ENCODE measurements at regions not wholly inside any gene's neighbourhood (a gene's known extent, or its start where the extent isn't known, plus 50 kb on each side); places are given as distances from the start of the nearest gene placed in this dataset.
"Not testable (repeated sequence)": the region's sequence is repeated elsewhere in the genome, so short reads cannot be mapped to it uniquely, and the experiment has no call there.

DNA sequence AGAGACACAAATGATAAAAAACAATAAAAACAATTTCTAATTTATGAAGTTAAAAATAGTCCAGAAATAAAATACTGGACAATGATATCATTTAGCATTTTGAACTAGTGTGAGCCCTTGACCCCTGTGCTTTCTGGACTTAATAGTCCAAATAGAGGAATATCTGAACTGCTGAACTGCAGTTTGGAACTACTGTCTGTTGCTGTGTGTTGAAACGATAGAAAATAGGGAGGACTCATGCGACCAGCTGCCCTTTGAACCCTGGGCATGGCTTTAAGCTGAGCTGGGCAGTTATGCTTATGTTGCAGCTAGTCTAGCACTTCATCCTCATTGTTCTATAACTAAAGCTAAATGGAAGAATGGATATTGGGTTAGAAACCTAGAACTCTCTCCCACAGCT is 99.5 kb downstream of the FMR1NB start:
- no peak for DNase-seq

DNA sequence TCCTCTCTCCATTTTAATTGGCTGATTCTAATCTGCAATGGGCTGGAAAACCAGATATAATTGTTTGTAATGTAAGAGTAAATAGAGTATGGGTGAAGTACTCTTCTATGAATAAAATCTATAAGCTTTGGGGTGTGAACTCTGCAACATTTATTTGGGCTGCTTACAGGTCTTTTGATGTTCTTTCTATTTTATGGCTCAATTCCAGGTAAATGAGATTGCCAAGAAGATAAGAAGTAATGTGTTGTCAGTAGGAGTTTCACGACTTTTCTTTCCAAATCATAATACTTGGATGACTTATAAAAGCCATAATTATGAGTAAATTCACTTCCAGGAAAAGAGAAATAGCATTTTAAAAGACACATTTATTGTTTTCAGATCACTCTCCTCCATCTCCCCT is 103.5 kb downstream of the FMR1NB start:
- no peak for DNase-seq

DNA sequence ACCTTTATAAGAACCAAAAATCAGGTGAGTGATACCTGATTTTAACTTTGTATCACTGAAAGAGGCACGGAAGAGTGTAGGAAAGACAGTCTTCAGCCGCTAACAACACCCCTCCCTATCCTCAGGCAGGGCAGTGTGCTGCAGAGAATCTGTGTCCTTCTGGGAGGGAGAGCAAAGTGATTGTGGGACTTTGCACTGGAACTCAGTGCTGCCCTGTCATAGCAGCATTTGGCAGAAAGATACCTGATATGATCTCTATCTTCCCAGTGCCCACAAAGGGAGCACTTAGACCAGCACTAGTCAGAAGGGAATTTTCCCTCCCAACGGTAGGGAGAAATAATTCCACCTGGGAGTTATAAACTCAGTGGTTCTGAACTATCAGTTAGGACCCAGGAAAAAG is 139.0 kb downstream of the FMR1NB start:
- DNase-seq: no peak

DNA sequence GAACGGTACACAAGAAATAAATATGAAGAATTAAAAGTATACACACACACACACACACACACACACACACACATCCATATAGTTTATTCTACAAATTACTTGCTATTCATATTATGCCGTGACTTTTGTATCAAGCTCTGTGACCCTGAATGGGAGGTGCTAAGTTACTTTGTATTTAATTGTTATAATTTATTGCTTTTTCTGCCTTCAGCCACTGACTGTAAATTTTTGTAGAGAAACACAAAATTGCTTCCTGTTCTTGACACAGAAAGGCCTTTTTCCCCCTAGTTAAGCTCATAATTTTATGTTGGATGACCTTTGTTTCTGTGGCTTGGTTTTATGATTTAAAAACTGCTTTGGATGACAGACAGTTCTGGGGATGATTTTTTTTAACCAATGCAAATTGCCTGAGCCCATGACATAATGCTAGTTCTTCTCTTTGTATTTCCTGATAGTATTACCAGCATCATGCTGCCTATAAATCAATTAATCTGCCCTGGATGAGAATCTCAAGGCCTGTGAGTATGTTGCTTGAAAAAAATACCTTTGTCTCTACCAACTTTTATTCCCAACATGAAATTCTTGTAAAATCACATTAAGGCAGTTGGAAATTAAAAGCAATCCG is 140.0 kb downstream of the FMR1NB start:
- DNase-seq: no peak

DNA sequence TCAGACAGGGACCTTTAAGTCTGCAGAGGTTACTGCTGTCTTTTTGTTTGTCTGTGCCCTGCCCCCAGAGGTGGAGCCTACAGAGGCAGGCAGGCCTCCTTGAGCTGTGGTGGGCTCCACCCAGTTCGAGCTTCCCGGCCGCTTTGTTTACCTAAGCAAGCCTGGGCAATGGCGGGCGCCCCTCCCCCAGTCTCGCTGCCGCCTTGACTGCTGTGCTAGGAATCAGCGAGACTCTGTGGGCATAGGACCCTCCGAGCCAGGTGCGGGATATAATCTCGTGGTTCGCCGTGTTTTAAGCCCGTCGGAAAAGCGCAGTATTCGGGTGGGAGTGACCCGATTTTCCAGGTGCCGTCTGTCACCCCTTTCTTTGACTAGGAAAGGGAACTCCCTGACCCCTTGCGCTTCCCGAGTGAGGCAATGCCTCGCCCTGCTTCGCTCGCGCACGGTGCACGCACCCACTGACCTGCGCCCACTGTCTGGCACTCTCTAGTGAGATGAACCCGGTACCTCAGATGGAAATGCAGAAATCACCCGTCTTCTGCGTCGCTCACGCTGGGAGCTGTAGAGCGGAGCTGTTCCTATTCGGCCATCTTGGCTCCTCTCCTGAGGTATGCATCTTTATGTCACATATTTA is 147.9 kb downstream of the FMR1NB start:
- DNase-seq: not testable (repeated sequence)

DNA sequence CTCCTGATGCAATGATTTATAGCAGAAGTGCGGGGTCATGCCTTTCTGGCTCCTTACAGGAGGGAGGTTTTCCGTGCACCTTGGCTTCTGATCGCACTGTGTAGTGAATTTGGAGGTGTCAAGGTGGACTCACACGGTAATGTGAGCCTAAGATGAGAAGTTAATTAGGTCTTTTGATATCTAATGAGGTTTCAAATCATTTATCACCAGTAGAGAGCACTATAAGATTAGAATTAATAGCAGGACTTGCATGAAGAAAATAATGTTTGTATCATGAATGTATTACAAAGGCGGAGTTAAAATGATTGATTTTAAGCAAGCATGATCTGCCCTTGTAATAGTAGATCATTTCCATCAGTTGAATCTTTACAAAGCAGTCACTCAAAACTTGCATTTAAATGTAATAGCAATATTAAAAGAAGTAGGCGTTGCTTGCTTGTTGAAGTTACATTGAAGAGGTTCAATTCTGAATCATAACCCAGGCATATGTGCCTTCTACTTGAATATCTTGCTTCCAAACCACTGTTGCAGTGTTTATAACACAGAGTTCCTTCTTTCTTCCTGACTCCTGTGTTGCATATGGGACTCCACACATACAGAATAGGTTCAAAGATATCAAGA is 152.1 kb downstream of the FMR1NB start:
- DNase-seq: no peak

DNA sequence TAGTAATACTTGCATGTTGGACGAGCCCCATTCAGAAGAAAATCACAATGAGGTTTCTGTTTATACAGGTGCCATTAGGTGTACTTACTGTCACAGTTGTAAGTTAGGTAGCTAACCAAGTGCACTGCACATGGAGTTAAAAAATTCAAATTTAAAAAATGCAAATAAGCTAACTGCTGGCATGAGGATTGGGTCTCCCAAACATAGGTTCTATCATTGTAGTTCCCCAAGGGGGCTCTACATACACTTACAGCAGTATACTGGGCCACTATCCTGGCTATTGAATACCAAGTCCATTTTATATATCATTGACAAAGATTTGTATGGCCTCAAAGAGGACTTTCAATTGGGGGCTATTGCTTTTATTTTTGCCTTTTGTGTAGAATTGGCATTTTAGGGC is 153.4 kb downstream of the FMR1NB start:
- no peak for DNase-seq

DNA sequence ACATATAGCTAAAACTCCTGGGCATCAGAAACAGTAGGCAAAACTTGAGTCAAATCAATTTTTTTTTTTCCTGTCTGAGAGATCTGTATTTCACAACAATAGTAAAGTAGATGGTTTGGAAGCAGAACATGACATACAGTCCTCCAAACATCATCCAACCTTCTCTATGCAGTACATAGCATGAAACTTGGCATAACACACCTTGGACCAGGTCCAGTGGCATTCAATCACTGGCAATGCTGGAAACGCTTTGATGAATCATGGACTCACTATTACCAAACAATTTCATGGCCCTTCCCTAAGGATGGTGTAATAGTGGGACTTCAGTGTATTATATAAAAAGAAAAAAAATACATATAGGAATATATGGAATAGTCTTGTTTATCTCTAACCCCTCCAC is 154.6 kb downstream of the FMR1NB start:
- no peak for DNase-seq

DNA sequence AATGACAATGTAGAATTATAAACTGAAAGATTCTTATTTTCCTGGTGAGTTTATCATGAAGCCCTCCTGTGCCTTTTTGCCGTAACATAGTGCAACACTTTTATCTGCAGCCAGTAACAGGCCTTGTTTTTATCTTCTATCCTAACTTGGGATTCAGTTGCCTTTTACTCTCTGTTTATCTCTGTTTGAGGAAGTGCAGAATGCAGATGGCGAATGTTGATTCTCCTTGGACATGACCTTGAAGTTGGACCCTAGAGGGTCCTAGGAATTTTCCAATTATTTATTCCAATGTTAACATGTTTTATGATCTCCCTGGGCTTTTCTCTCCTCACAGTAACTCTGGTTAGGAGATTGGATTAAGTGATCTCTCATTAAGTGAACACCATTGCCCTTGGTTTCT is 165.0 kb downstream of the FMR1NB start:
- DNase-seq: no peak

DNA sequence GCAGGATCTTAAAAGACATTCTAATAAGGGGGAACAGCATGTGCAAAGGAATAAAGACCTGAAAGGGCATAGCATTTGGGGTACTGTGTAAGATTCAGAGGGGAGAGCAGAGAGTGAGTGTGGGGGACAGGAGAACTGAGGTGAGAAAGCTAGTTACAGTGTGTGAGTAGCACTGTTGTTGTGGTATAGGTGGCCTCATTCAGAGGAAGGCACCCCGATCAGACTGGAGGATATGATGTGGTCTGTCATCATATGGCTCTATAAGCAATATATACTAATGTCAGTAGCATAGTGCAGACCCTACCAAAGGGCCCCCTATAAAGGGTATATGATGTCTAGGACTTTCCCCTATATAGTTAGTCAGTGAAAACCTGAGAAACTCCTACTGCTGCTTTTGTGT is 175.8 kb downstream of the FMR1NB start:
- DNase-seq: no peak

DNA sequence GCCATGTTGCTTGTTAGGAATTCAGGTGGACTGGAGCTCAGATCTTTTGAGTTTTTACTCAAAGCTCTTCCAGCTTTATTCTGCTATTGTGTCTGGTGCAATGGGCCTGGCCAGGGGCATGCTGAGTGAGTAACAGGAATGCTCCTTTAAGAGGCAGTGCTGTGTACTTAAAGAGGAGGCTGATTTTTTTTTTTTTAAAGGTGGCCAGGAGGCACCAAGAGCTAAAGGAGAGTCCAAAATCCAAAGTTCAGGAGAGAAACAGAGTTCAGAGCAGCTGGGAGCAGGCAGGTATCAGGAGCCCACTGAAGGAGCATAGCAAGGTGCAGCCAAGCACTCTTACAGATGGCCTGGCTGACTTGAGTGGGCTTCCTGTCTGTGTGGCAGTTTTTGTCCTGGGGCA is 178.7 kb downstream of the FMR1NB start:
- DNase-seq: no peak

DNA sequence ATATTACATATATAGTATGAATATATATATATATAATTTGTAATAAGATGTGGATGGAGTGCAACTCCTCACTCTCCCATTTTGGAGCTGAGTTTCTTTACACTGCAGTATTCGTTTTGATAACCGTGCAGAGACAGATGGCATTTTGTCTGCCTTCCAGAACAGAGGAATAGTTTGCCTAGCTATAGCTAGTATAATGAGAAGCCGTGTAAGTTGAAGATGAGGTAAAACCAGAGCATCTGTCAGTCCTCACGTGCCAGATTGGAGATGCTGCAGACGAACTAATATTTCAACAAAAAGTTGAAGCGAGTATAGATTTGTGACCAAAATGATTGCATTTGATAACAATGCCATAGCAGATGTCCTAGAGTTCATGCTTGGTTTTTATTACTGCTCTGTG is 180.6 kb downstream of the FMR1NB start:
- DNase-seq: no peak

DNA sequence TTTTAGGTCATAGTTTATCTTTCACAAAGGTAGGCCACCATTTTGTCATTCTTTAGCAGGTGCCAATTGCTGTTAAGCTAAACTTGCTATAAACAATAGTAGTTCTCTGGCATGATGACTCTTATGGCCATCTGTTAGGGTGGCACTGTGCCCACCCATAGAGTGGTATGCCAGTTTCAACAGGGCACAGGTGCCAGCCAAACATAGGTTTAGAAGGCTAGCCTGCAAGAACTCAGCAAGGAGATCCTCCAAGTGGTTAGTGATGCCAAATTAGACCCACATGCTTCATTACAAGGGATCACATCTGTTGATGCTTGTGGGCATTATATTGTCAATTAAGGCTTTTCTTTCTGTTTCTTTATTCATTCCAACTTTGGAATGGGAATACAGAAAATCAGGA is 204.5 kb downstream of the FMR1NB start:
- no peak for DNase-seq

DNA sequence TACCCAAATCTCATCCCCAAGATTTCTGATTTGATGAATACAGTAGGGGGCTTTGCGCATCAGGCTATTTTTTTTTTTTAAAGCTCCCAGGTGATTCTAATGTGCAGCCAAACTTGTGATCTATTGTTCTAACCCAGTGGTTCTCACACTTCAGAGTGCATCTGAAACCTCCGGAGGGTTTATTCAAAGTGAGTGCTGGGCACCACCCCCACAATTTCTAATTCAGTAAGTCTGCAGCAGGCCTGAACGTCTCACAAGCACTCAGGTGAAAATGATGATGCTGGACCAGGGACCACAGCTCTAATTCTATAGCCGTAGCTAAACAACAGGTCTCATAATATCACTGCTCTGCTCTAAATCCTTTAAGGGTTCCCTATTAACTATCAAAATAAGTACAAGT is 211.4 kb downstream of the FMR1NB start:
- no peak for DNase-seq

DNA sequence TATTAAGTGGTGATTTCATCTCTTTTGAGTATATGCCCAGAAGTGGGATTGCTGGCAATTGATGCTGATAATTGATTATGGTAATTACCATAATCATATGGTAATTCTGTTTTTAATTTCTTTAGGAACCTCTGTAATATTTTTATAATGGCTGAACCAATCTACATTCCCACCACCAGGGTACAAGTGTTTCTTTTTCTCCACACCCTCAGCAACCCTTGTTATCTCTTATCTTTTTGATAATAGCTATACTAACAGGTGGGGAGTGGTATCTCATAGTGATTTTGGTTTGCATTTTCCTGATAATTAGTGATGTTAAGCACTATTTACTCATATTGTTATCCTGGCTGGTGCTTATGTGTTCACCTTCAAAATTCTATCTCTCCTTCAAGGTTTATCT is 212.6 kb downstream of the FMR1NB start:
- DNase-seq: no peak

DNA sequence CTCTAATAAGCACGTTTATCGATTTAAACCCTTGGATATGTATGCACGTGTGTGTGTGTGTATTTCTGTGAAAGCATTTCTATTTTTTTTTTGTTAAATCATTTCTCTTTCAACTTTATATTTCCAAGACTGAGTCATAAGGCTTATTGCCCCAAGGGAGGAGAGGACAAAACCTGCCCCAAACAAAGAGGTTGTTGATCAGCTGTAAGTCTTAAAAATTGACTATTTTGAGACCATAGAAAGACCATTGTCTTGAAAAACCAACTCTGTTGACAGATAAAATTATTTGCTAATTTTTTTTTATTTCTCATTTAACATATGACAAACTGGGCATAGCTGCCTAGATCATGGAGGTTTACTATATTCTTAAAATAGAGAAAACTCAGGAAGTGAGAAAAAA is 222.4 kb downstream of the FMR1NB start:
- DNase-seq: no peak

DNA sequence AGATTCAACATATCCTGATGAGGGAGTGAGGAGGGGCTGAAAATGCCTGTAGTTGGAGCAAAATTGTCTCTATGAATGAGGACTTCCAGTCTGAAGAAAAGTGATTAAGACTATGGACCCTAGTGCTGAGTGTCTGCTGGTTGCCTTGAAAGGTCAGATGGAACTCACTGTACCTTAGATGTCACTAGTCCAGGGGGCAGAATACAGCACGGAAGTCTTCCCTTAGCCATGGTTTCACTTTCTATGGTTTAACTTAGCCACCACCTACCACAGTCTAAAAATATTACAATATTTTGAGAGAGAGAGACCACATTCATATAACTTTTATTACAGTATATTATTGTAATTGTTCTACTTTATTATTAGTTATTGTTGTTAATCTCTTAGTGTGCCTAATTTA is 223.1 kb downstream of the FMR1NB start:
- DNase-seq: no peak

DNA sequence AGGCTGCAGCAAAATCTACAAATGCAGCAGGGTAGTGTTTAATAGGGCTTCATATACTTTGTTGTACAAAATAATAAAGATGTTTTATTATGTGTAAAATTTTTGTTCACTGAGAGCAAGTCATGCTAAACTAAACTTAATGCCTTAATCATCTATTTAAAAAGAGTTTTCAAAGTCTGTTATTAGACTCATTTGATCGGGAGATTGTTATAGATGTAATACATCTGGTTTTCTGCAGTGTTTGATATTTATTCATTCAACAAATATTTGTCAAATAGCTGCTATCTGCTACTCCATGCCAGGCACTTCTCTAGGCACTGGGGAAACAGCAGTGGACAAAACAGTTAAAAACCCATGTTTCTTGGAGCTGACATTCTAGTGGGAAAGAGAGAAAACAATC is 233.6 kb downstream of the FMR1NB start:
- DNase-seq: no peak

DNA sequence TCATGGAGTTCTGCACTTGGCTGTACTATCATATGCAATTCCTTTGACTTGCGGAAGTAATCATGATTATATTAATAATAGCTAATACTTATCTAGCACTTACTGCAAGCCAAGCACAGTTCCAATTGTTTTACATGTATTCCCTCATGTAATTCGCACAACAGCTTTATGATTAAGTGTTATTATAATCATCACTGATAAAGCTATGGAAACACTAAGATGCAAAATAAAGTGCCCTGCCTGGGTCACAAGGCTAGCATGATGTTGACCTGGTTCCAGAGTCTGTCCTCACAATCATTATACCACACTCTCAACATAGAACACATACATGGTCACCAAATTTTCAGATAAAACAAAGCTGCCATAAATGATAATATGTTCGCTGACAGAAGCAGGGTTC is 234.6 kb downstream of the FMR1NB start:
- no peak for DNase-seq

DNA sequence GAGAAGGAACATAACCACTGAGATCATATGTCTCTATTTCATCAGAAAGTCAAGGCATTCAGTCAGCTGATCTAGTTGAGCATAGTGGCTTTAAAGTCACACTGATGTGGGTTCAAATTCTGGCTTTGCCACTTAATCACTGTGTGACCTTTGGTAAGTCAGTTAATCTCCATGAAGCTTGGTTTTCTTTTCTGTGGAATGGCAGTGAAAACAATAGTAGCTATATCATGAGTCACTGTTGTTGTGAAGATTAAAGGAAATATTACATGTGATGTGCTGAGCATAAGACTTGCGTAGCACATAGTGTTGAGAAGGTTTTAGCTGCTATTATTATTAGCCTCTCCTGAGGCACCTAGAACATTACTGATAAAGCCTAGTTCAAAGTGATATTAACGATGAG is 242.2 kb downstream of the FMR1NB start:
- no peak for DNase-seq

DNA sequence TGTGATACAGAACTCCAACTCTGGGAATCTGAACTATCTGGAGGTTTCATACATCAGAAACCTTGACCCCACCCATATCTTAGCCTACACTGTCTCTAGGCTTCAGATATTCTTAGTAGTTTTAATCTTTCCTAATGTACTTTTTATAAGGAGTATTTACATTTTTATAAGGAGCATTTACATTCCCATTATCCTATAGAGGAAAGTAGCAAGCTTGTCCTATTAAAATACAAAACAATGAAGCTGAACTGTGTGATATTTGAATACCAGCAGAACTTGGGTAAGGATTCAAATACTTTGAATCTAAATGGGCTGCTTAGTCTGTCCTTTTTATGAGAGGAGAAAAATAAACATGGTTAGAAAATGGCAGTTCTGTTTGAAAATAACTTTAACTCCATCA is 247.4 kb downstream of the FMR1NB start:
- no peak for DNase-seq

DNA sequence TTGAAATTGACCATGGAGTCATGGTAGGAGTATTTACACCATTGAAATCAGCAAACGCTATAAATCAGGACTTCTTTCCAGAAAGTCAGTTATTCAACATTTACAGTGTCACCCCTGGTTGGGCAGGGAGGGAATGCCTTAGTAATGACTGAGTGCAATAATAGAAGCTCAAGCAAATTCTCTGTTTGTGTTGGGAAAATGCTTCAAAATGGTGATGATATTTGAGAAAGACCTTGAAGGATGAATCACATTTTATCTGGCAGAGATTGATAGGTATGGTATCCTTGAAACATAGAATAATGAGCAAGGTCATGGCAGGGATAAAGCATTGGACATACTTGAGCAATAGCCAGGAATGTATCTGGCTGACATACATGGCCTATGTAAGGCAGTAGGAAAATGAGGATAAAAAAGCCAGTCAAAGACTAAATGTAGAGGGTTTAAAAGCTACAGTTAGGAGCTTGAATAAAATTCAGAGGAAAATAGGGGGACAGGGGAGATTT is 248.7 kb downstream of the FMR1NB start:
- no peak for DNase-seq

DNA sequence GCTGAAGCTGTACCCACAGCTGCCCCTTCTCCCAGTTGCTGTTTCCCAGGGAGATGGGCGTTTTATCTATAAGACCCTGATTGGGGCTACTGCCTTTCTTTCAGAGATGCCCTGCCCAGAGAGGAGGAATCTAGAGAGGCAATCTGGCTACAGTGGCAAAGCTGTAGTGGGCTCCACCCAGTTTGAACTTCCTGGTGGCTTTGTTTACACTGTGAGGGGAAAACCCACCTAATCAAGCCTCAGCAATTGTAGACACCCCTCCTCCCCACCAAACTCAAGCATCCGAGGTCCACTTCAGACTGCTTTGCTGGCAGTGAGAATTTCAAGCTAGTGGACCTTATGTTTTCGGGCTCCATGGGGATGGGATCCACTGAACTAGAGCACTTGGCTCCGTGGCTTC is 240.4 kb upstream of the AFF2 start:
- no peak for DNase-seq

DNA sequence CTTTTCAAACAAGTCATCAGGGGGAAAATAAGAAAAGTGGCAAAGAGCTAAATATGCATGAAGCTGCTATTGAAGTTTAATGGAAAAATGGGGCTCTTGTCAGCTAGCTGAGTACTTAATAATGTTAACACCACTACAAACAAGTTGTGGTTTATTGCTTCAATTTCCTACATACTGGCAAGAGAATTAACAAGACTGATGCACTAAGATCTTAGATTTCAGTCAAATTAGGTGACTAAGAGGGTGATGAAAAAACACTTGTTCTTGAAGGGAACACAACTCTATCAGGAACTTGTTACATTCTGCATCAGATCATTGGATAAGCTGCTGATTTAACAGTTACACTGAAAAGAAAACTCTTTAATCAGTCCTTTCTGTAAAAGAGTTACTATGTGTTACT is 234.6 kb upstream of the AFF2 start:
- no peak for DNase-seq

DNA sequence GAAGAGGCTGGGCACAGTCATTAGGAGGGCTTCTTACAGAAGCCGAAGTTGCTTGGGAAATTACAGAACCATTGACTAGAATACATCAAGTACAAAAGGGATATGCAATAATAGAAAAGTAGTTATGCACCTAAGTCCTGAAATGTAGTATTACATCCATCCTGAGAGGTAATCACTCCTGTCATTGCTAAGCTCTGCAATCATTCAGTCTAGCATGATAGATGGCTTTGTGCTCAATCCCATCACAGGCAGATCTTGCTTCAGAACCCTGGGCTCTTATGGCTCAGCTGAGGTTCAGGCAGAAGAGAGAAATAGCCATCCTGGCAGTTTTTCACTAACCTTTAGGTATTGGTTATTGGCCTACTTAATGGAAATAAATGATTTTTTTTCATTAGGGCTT is 231.7 kb upstream of the AFF2 start:
- no peak for DNase-seq
